ENCODE measurements at regions not wholly inside any gene's neighbourhood (a gene's known extent, or its start where the extent isn't known, plus 50 kb on each side); places are given as distances from the start of the nearest gene placed in this dataset.
"Not testable (repeated sequence)": the region's sequence is repeated elsewhere in the genome, so short reads cannot be mapped to it uniquely, and the experiment has no call there.

GRCh38 chr18:38642711-38643110 is 1077.1 kb upstream of the CELF4 start:
- DNase-seq (ENCODE audit: low read depth): no peak
- Histone ChIP-seq H3K36me3 (ENCODE audit: control insufficient read depth, insufficient read depth, low read length) (no peaks in the 10 kb centered on the region), H3K27me3 (ENCODE audit: control insufficient read depth, insufficient read depth, low read length) (no peaks in the 10 kb centered on the region), H3K4me3 (ENCODE audit: low read depth, low read length) (no peak overlapping the region)
- no peak for TF ChIP-seq CTCF (IDR thresholded peaks at IDR 0.05; ENCODE audit: insufficient read depth, low read length, poor library complexity, severe bottlenecking)

- H3K27me3 ChIP-seq (ENCODE audit: control insufficient read depth, insufficient read depth, low read length); H3K4me3 ChIP-seq (ENCODE audit: low read depth, low read length); DNase-seq (ENCODE audit: low read depth); H3K36me3 ChIP-seq (ENCODE audit: control insufficient read depth, insufficient read depth, low read length): not testable (repeated sequence)
Measured at GRCh38 chr18:38639700-38640099, 1074.1 kb upstream of the CELF4 start.

- H3K36me3 ChIP-seq (ENCODE audit: control insufficient read depth, insufficient read depth, low read length): no peaks in the 10 kb centered on the region
Measured at GRCh38 chr18:38635709-38636430, 1070.3 kb upstream of the CELF4 start.

GRCh38 chr18:38634117-38634516 is 1068.5 kb upstream of the CELF4 start:
- no peak for TF ChIP-seq CTCF (IDR thresholded peaks at IDR 0.05; ENCODE audit: insufficient read depth, low read length, poor library complexity, severe bottlenecking)
- no peak for DNase-seq (ENCODE audit: low read depth)
- no peaks in the 10 kb centered on the region for H3K36me3 ChIP-seq (ENCODE audit: control insufficient read depth, insufficient read depth, low read length)
- H3K27me3 ChIP-seq (ENCODE audit: control insufficient read depth, insufficient read depth, low read length): no peaks in the 10 kb centered on the region
- no peak overlapping the region for H3K4me3 ChIP-seq (ENCODE audit: low read depth, low read length)

More at GRCh38 chr18:38635709-38636430, 1070.3 kb upstream of the CELF4 start:
- no peak for DNase-seq (ENCODE audit: low read depth)
- no peak overlapping the region for H3K4me3 ChIP-seq (ENCODE audit: low read depth, low read length)
- no peaks in the 10 kb centered on the region for H3K27me3 ChIP-seq (ENCODE audit: control insufficient read depth, insufficient read depth, low read length)
- no peak for TF ChIP-seq CTCF (IDR thresholded peaks at IDR 0.05; ENCODE audit: insufficient read depth, low read length, poor library complexity, severe bottlenecking)

- Histone ChIP-seq H3K4me3 (ENCODE audit: low read depth, low read length) (no peak overlapping the region), H3K27me3 (ENCODE audit: control insufficient read depth, insufficient read depth, low read length) (no peaks in the 10 kb centered on the region), H3K36me3 (ENCODE audit: control insufficient read depth, insufficient read depth, low read length) (no peaks in the 10 kb centered on the region)
- DNase-seq (ENCODE audit: low read depth): no peak
- no peak for TF ChIP-seq CTCF (IDR thresholded peaks at IDR 0.05; ENCODE audit: insufficient read depth, low read length, poor library complexity, severe bottlenecking)
Measured at GRCh38 chr18:38633333-38633732, 1067.7 kb upstream of the CELF4 start.

GRCh38 chr18:38619129-38619528 is 1053.5 kb upstream of the CELF4 start:
- DNase-seq (ENCODE audit: low read depth): no peak
- H3K4me3 ChIP-seq (ENCODE audit: low read depth, low read length): no peak overlapping the region
- no peaks in the 10 kb centered on the region for H3K36me3 ChIP-seq (ENCODE audit: control insufficient read depth, insufficient read depth, low read length)
- H3K27me3 ChIP-seq (ENCODE audit: control insufficient read depth, insufficient read depth, low read length): no peaks in the 10 kb centered on the region
- no peak for TF ChIP-seq CTCF (IDR thresholded peaks at IDR 0.05; ENCODE audit: insufficient read depth, low read length, poor library complexity, severe bottlenecking)

Data from kidney epithelial cell (primary cell).